ENCODE measurements at regions not wholly inside any gene's neighbourhood (a gene's known extent, or its start where the extent isn't known, plus 50 kb on each side); places are given as distances from the start of the nearest gene placed in this dataset.
A peak's percentile ranks its signal among the peaks of the same experiment; 100 is the strongest.
"Not testable (repeated sequence)": the region's sequence is repeated elsewhere in the genome, so short reads cannot be mapped to it uniquely, and the experiment has no call there.

DNA sequence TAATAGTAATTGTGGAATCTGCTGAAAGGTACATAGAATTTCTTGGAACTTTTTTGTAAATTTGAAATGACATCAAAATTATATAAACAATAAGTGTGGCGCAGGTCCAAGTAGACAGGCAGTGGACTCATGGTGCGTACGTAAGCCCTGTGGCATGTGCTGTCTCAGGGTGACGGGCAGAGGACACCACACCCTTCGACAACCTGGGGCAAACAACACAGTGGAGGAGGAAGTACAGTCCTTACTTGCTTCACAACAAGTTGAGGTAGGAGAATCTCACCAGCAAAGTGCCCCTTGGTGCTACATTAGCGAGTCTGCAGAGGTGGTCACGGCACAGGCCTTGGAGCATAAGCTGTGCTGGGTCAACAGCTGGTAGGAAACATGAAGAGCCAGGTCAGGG, 180.9 kb downstream of the AEBP2 start:
- DNase-seq (ENCODE audit: missing footprints) (no peak), ATAC-seq (no peak)
- intact Hi-C loops (cut with DNase I): no loop called here

- intact Hi-C loops (cut with DNase I): no loop called here
- DNase-seq (ENCODE audit: missing footprints) (no peak), ATAC-seq (no peak)
Observed at GRCh38 chr12:19623751-19624399, 184.6 kb downstream of the AEBP2 start.

DNA sequence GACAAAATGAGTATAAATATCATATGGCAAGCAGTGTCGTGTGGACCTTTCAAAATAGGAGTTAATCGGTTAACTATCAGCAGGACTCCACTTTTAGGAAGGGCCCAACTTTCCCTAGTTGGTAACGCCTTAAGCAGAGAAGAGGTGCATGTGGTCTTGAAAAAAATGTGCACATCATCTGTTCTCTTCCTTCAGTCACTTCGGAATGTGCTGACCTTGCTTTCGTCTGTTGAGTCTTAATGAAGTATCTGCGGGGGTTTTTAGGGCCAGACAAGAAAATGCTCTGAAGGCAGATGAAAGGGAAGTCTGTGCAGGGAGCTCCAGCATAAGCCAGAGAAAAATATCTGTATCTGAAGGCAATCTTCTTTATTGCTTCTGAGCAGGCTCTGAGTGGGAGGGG, 185.2 kb downstream of the AEBP2 start:
- intact Hi-C loops (cut with DNase I): no loop called here
- ATAC-seq (no peak), DNase-seq (ENCODE audit: missing footprints) (no peak)

GRCh38 chr12:19625551-19625950, 186.3 kb downstream of the AEBP2 start:
- ATAC-seq; DNase-seq (ENCODE audit: missing footprints); intact Hi-C loops (cut with DNase I): not testable (repeated sequence)

GRCh38 chr12:19627719-19628118, 188.4 kb downstream of the AEBP2 start:
- DNase-seq (ENCODE audit: missing footprints) (no peak), ATAC-seq (no peak)
- intact Hi-C loops (cut with DNase I): no loop called here

DNA sequence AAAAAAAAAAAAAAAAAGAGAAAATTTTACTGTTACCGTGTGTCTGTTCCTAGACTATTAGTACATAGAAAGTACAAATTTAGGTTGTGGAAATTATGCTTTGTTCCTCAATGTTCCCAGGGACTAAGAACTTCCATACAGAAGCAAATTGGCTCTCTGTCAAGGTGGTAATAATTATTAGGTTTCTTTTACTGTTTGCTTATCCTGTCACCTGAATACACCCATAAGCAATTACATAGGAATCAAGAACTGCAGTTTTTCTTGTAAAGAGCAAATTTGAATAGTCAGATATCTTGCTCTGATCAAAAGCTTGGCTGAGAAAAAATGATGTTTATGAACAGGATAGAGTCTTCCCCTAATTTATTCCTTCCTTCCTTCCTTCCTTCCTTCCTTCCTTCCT, 191.2 kb downstream of the AEBP2 start:
- ATAC-seq (no peak), DNase-seq (ENCODE audit: missing footprints) (no peak)
- intact Hi-C loops (cut with DNase I): no loop called here

GRCh38 chr12:19633194-19633593, 193.9 kb downstream of the AEBP2 start:
- ATAC-seq: no peak
- intact Hi-C loops (cut with DNase I): no loop called here
- DNase-seq (ENCODE audit: missing footprints): no peak

GRCh38 chr12:19633641-19634040, 194.3 kb downstream of the AEBP2 start:
- DNase-seq (ENCODE audit: missing footprints) (no peak), ATAC-seq (no peak)
- intact Hi-C loops (cut with DNase I): no loop called here

GRCh38 chr12:19639781-19640415, 200.6 kb downstream of the AEBP2 start:
- intact Hi-C loops (cut with DNase I): loop anchor here (5.0 kb wide), 1 partner anchor 133 kb away; no protein-coding TSS in a partner anchor
- DNase-seq (ENCODE audit: missing footprints) (no peak), ATAC-seq (no peak)

- DNase-seq (ENCODE audit: missing footprints): no peak
- intact Hi-C loops (cut with DNase I): loop anchor here (5.0 kb wide), 1 partner anchor 134 kb away; no protein-coding TSS in a partner anchor
- peak; percentile 48 for ATAC-seq
Observed at GRCh38 chr12:19641235-19642080, 202.2 kb downstream of the AEBP2 start.

DNA sequence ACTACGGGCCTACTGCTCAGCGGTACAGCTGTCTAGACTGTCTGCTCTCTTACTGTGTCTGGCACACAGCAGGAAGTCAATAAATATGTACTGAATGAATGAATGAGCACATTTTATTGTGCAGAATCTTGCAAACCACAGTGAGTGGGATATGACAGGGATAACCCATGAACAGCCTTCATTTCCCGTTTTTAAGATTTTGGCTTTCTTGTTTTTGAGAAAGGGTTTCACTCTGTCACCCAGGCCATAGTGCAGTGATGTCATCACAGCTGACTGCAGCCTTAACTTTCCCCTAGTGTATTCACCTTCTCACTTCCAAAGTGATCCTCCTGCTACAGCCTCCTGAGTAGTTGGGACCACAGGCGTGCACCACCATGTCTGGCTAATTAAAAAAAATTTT, 203.1 kb downstream of the AEBP2 start:
- DNase-seq (ENCODE audit: missing footprints) (no peak), ATAC-seq (no peak)
- intact Hi-C loops (cut with DNase I): loop anchor here (5.0 kb wide), 1 partner anchor 135 kb away; no protein-coding TSS in a partner anchor

DNA sequence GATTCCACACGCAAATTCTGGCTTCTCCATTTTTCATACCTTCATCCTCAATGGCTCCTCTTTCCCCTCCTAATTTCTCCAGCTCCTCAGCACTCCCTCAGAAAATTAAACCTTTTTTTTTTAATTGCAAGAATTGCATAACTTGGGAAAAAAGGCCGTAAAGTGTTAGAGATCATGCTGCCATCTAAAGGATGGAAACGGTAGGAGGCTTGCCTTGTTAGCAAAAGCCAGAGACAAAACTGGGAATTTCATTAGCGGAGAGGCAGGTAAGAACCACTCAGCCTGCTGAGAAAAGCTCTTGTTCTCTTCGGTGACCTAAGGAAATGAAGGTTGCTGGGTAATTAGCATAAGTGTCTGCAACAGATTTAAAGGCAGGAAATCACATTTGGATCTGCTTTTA, 204.3 kb downstream of the AEBP2 start:
- intact Hi-C loops (cut with DNase I): loop anchor here (5.0 kb wide), 1 partner anchor 136 kb away; no protein-coding TSS in a partner anchor
- ATAC-seq (no peak), DNase-seq (ENCODE audit: missing footprints) (no peak)

DNA sequence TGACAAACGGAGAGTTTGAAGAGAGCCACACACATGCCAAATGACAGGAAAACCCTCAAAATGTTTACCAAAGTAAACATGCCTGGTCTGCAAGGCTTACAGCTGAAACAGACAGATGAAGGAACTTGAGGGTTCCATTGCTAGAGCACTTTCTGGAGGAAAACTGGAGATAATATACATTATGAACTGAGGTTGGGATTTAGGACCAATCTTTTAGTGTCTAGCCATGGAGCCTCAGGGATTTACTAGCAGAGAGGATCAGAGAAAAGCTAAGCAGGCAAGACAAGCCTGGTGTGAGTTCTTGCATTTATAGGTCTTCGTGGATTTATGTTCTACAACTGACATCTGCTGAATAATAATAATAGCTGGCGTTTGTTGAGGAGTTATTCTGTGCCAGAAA, 205.3 kb downstream of the AEBP2 start:
- ATAC-seq (no peak), DNase-seq (ENCODE audit: missing footprints) (no peak)
- intact Hi-C loops (cut with DNase I): loop anchor here (5.0 kb wide), 1 partner anchor 137 kb away; no protein-coding TSS in a partner anchor

DNA sequence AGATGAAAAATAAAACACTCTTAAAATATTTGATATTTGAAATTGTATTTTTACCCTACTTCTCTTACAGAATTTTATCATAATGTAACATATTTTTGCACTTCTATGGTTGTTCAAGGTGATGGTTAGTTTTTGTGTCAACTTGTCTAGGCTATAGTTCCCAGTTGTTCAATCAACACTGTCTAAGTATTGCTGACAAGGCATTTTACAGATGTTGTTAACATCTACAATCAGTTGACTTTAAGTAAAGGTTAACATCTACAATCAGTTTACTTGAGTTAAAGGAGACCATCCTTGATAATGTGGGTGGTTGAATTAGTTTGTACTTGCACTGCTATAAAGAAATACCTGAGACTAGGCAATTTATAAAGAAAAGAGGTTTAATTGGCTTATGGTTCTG, 206.5 kb downstream of the AEBP2 start:
- no peak for DNase-seq (ENCODE audit: missing footprints)
- intact Hi-C loops (cut with DNase I): no loop called here

GRCh38 chr12:19646599-19646998, 207.3 kb downstream of the AEBP2 start:
- intact Hi-C loops (cut with DNase I): no loop called here
- ATAC-seq (no peak), DNase-seq (ENCODE audit: missing footprints) (no peak)

More for the DNA sequence above, 206.5 kb downstream of the AEBP2 start:
- ATAC-seq: no peak

GRCh38 chr12:19647806-19648556, 208.7 kb downstream of the AEBP2 start:
- no peak for DNase-seq (ENCODE audit: missing footprints)
- intact Hi-C loops (cut with DNase I): no loop called here

GRCh38 chr12:19648591-19648990, 209.3 kb downstream of the AEBP2 start:
- DNase-seq (ENCODE audit: missing footprints) (no peak), ATAC-seq (no peak)
- intact Hi-C loops (cut with DNase I): no loop called here

More at GRCh38 chr12:19647806-19648556, 208.7 kb downstream of the AEBP2 start:
- ATAC-seq: no peak

GRCh38 chr12:19652386-19652785, 213.1 kb downstream of the AEBP2 start:
- intact Hi-C loops (cut with DNase I): no loop called here
- DNase-seq (ENCODE audit: missing footprints) (no peak), ATAC-seq (no peak)

All from Right ventricle myocardium inferior (tissue), 1 donor.